ENCODE measurements at regions not wholly inside any gene's neighbourhood (a gene's known extent, or its start where the extent isn't known, plus 50 kb on each side); places are given as distances from the start of the nearest gene placed in this dataset.

DNA sequence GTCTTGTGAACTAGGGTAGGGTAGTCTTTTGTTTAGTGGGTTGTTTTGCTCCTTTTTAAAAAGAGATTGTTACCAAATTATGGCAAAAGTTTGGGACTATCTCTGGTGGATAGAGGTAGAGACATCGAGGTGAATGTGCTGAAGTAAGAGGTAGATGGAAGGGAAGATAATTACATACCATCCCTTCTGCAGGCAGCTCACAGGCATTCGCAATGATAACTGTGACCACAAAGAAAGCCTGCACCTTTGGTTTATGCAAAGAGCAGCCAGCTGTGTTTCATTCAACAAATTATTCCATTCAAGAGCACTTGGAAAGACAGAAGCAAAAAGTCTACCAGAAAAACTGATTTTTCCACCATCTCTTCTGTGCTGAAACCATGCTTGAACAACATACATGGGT is 155.6 kb downstream of the GATB start:
- no peaks in the 10 kb centered on the region for H3K79me2 ChIP-seq (ENCODE audit: low read length)
- H3K36me3 ChIP-seq (replicated peaks; ENCODE audit: low read depth, low read length), result no peaks in the 10 kb centered on the region
- no peak overlapping the region; the same call in 1 of the 2 replicates for H2AFZ ChIP-seq (ENCODE audit: low read depth, low read length)
- no peaks in the 10 kb centered on the region for H3K9me3 ChIP-seq (ENCODE audit: insufficient read depth, low read length)
- H3K4me1 ChIP-seq (ENCODE audit: low read length), result peaks cover 15% of the 10 kb centered on the region
- no peak overlapping the region for H3K27ac ChIP-seq (ENCODE audit: low read length)
- H4K20me1 ChIP-seq (ENCODE audit: insufficient read depth, low read length), result no peaks in the 10 kb centered on the region
- no peak overlapping the region for H3K4me3 ChIP-seq (ENCODE audit: low read length)
- peaks cover 3% of the 10 kb centered on the region; the same call in 1 of the 2 replicates for H3K27me3 ChIP-seq (ENCODE audit: low read depth, low read length)
- no peak overlapping the region for H3K4me2 ChIP-seq (ENCODE audit: low read length)
- TF ChIP-seq, protein P1, sequence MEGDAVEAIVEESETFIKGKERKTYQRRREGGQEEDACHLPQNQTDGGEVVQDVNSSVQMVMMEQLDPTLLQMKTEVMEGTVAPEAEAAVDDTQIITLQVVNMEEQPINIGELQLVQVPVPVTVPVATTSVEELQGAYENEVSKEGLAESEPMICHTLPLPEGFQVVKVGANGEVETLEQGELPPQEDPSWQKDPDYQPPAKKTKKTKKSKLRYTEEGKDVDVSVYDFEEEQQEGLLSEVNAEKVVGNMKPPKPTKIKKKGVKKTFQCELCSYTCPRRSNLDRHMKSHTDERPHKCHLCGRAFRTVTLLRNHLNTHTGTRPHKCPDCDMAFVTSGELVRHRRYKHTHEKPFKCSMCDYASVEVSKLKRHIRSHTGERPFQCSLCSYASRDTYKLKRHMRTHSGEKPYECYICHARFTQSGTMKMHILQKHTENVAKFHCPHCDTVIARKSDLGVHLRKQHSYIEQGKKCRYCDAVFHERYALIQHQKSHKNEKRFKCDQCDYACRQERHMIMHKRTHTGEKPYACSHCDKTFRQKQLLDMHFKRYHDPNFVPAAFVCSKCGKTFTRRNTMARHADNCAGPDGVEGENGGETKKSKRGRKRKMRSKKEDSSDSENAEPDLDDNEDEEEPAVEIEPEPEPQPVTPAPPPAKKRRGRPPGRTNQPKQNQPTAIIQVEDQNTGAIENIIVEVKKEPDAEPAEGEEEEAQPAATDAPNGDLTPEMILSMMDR (IDR thresholded peaks at IDR 0.05; ENCODE audit: low read depth, low read length), result no peak
- no peak for TF ChIP-seq EZH2phosphoT487 (IDR thresholded peaks at IDR 0.05; ENCODE audit: low read depth)
- no peak overlapping the region for H3K9ac ChIP-seq (ENCODE audit: low read length)

DNA sequence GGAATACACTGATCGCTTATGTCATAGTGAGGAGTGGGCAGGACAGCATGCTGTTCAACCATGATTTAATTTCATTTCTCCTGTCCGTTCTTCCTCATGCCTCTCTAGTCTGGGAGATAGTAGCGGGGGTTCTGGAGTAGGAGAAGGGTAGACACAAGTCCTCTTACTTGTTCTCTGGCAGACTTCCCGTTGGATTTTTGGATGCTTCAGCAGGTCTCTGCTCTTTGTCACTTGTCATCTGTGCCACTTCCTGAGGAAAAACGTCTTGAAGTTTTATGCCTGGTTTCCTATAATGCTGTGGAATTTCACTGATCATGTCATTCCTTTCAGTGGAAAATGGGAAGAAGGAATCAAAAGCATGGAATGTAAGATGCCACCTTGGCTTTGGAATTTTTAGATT is 154.7 kb downstream of the GATB start:
- Histone ChIP-seq H3K27me3 (ENCODE audit: low read depth, low read length) (peaks cover 8% of the 10 kb centered on the region; the same call in 1 of the 2 replicates), H4K20me1 (ENCODE audit: insufficient read depth, low read length) (no peaks in the 10 kb centered on the region), H3K79me2 (ENCODE audit: low read length) (no peaks in the 10 kb centered on the region), H3K27ac (ENCODE audit: low read length) (no peak overlapping the region), H2AFZ (ENCODE audit: low read depth, low read length) (no peak overlapping the region), H3K9me3 (ENCODE audit: insufficient read depth, low read length) (no peaks in the 10 kb centered on the region), H3K9ac (ENCODE audit: low read length) (no peak overlapping the region), H3K4me2 (ENCODE audit: low read length) (no peak overlapping the region), H3K36me3 (replicated peaks; ENCODE audit: low read depth, low read length) (no peaks in the 10 kb centered on the region), H3K4me1 (ENCODE audit: low read length) (peaks cover 15% of the 10 kb centered on the region), H3K4me3 (ENCODE audit: low read length) (no peak overlapping the region)
- TF ChIP-seq, protein P1 (IDR thresholded peaks at IDR 0.05; ENCODE audit: low read depth, low read length), result no peak
- TF ChIP-seq EZH2phosphoT487 (IDR thresholded peaks at IDR 0.05; ENCODE audit: low read depth), result no peak

DNA sequence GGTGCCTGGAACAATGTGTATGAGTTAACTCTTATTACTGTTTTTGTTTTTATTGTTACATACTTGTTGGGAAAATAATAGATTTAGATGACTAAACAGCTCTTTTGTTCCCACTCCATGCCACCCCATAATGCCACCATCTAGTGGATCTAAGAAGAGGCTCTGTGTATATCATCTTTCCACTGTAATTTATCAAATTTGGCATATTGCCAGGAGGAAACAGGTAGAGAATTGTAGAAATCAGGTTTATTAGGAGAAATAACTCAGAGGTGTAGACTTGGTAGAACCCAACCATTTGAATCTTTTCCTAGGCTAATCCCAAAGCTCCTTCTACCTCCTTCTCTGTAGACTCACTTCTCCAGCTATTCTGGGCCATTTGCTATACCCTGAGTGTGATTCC is 150.6 kb downstream of the GATB start:
- Histone ChIP-seq H3K4me1 (ENCODE audit: low read length) (peaks cover 6% of the 10 kb centered on the region), H3K4me3 (ENCODE audit: low read length) (no peak overlapping the region), H3K9me3 (ENCODE audit: insufficient read depth, low read length) (no peaks in the 10 kb centered on the region), H3K9ac (ENCODE audit: low read length) (no peak overlapping the region), H3K4me2 (ENCODE audit: low read length) (no peak overlapping the region), H3K79me2 (ENCODE audit: low read length) (no peaks in the 10 kb centered on the region), H3K36me3 (replicated peaks; ENCODE audit: low read depth, low read length) (no peaks in the 10 kb centered on the region), H2AFZ (ENCODE audit: low read depth, low read length) (no peak overlapping the region), H3K27ac (ENCODE audit: low read length) (no peak overlapping the region), H3K27me3 (ENCODE audit: low read depth, low read length) (peaks cover 14% of the 10 kb centered on the region; the same call in 1 of the 2 replicates), H4K20me1 (ENCODE audit: insufficient read depth, low read length) (no peaks in the 10 kb centered on the region)
- TF ChIP-seq, protein P1 (IDR thresholded peaks at IDR 0.05; ENCODE audit: low read depth, low read length), result no peak
- TF ChIP-seq EZH2phosphoT487 (IDR thresholded peaks at IDR 0.05; ENCODE audit: low read depth), result no peak

DNA sequence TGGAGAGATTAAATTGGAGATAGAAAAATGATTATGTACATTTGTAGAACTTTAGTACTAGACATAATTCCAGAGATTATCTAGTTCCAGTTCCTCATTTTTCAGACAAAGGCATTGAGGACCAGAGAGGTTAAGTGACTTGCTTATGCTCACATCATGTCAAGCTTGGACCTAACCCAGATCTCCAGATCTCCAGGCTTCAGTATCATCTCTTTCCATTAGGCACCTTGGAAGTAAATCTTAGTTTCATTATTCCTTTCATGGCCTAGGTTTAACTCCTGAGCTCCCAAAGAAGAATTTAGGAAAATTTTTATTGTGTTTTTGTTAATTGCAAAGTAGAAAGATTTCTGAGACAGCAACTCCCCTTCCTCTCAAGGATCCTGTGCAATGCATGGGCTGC is 148.8 kb downstream of the GATB start:
- H4K20me1 ChIP-seq (ENCODE audit: insufficient read depth, low read length), result no peaks in the 10 kb centered on the region
- H3K9me3 ChIP-seq (ENCODE audit: insufficient read depth, low read length), result no peaks in the 10 kb centered on the region
- peaks cover 11% of the 10 kb centered on the region; the same call in 1 of the 2 replicates for H3K27me3 ChIP-seq (ENCODE audit: low read depth, low read length)
- no peaks in the 10 kb centered on the region for H3K79me2 ChIP-seq (ENCODE audit: low read length)
- H3K36me3 ChIP-seq (replicated peaks; ENCODE audit: low read depth, low read length), result no peaks in the 10 kb centered on the region
- no peak overlapping the region for H3K4me3 ChIP-seq (ENCODE audit: low read length)
- no peak overlapping the region for H3K4me2 ChIP-seq (ENCODE audit: low read length)
- H3K9ac ChIP-seq (ENCODE audit: low read length), result no peak overlapping the region
- peaks cover 5% of the 10 kb centered on the region for H3K4me1 ChIP-seq (ENCODE audit: low read length)
- TF ChIP-seq EZH2phosphoT487 (IDR thresholded peaks at IDR 0.05; ENCODE audit: low read depth), result no peak
- TF ChIP-seq, protein P1 (IDR thresholded peaks at IDR 0.05; ENCODE audit: low read depth, low read length), result no peak
- no peak overlapping the region for H3K27ac ChIP-seq (ENCODE audit: low read length)
- H2AFZ ChIP-seq (ENCODE audit: low read depth, low read length), result no peak overlapping the region
